Fibroblast of villous mesenchyme (primary cell): ENCODE measurements at regions not wholly inside any gene's neighbourhood (a gene's known extent, or its start where the extent isn't known, plus 50 kb on each side); places are given as distances from the start of the nearest gene placed in this dataset.

Experiments
- DNase-seq: peaks from one replicate; pipeline ENCODE4 v3.0.0-alpha.2; 2010; ENCODE audit warnings: low read depth
- H3K4me3 ChIP-seq: 2 replicates; pipeline ENCODE4 v1.5.1; 2011; ENCODE audit warnings: low read depth, mild to moderate bottlenecking, low read length
- TF ChIP-seq, protein P1 (sequence below): IDR thresholded peaks from 2 replicates; pipeline ENCODE4 v1.5.1; 2012; ENCODE audit warnings: low read depth, mild to moderate bottlenecking, low read length; ENCODE audit not compliant: insufficient read depth

DNA sequence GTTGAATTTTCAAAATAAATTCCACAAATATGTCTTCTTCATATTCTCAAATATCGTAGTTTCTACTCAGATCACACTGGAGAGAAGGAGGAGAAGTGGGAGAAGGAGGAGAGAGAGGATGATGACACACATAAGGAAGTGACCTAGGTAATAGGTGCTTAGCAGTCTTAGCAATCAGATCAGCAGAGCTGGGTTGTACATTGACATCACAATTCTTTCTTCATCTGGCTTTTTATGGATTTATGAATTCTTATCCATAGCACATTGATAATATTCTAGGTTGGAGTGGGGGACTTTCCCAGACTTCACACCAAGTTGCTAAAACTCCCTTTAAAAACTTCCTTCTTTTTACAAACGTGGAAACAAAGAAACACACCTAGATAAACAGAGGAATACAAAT is 86.9 kb downstream of the FGF9 start:
- no peak overlapping the region for H3K4me3 ChIP-seq
- TF ChIP-seq, protein P1, sequence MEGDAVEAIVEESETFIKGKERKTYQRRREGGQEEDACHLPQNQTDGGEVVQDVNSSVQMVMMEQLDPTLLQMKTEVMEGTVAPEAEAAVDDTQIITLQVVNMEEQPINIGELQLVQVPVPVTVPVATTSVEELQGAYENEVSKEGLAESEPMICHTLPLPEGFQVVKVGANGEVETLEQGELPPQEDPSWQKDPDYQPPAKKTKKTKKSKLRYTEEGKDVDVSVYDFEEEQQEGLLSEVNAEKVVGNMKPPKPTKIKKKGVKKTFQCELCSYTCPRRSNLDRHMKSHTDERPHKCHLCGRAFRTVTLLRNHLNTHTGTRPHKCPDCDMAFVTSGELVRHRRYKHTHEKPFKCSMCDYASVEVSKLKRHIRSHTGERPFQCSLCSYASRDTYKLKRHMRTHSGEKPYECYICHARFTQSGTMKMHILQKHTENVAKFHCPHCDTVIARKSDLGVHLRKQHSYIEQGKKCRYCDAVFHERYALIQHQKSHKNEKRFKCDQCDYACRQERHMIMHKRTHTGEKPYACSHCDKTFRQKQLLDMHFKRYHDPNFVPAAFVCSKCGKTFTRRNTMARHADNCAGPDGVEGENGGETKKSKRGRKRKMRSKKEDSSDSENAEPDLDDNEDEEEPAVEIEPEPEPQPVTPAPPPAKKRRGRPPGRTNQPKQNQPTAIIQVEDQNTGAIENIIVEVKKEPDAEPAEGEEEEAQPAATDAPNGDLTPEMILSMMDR: no peak
- no peak for DNase-seq

DNA sequence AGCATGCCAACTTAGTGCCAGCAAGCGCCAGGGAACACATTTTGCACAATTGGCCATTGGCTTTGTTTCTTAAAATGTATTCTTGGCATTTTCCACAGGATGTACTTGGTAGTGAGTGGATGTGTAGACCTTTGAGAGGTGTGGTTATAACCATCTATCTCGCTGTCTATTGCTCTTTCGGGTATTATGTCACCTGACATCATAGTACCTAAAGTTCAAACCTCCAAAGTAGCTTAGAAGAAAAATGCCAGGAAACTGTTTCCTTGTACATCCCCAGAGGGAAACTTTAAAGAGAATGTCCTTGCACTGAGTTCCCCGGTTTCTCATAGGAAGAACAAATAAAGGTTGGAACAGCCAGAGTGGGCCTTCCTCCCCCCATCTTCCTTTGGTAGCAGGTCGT is 87.6 kb downstream of the FGF9 start:
- no peak overlapping the region for H3K4me3 ChIP-seq
- TF ChIP-seq, protein P1: no peak
- DNase-seq: no peak

DNA sequence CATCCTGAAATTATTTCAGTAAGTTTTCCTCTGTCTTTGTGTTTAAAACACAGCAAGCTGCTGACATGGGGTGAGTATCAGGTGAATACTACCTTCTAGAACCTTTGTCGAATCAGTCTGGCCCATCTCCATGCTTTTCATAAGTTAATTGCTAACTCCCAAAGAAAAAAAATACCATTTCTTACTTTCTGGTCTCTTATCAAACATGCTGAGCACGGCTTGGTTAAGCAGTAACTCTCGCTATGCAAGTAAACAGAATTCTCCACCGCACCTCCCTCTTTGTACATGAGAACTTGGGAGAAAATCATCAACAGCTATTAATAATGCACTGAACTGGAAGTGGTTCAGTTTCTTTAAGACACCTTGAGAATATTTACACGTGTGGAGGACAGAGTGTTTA is 88.6 kb downstream of the FGF9 start:
- DNase-seq: no peak
- no peak overlapping the region for H3K4me3 ChIP-seq
- TF ChIP-seq, protein P1: no peak

DNA sequence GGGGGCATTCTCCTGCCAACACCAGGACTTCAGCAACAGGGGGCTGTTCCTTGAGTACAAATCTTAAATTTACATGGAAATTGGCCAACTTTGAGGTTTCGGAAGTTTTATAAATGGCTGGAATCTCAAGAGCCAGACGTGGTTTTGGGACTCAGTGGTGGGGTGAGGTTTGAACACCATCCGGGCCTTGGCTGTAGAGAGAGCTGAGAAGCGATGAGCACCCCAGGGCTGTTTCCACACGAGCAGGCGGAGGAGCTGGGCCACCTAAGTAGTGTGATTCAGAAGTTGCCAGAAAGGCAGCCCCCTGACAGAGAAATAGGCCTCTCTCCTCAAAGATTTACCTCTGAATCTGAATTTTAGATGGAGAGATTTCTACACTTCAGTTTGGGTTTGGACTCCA is 89.0 kb downstream of the FGF9 start:
- DNase-seq: no peak
- TF ChIP-seq, protein P1: no peak
- no peak overlapping the region for H3K4me3 ChIP-seq

- no peak for DNase-seq
- TF ChIP-seq, protein P1: no peak
- no peak overlapping the region for H3K4me3 ChIP-seq
Measured at GRCh38 chr13:21761770-21762169, 90.9 kb downstream of the FGF9 start.

- TF ChIP-seq, protein P1: no peak
- DNase-seq: no peak
- H3K4me3 ChIP-seq: no peak overlapping the region
Measured at GRCh38 chr13:21762512-21762911, 91.6 kb downstream of the FGF9 start.

GRCh38 chr13:21767032-21767431 is 96.2 kb downstream of the FGF9 start:
- H3K4me3 ChIP-seq: no peak overlapping the region
- TF ChIP-seq, protein P1: no peak
- no peak for DNase-seq
